GM19035 (cell line): ENCODE measurements at regions not wholly inside any gene's neighbourhood (a gene's known extent, or its start where the extent isn't known, plus 50 kb on each side); places are given as distances from the start of the nearest gene placed in this dataset.
"Not testable (repeated sequence)": the region's sequence is repeated elsewhere in the genome, so short reads cannot be mapped to it uniquely, and the experiment has no call there.

Experiments used
- ATAC-seq: cut with Tn5 transposase; IDR thresholded peaks from one replicate; pipeline ENCODE4 v1.9.1; 2021; ENCODE audit not compliant: unreplicated experiment

DNA sequence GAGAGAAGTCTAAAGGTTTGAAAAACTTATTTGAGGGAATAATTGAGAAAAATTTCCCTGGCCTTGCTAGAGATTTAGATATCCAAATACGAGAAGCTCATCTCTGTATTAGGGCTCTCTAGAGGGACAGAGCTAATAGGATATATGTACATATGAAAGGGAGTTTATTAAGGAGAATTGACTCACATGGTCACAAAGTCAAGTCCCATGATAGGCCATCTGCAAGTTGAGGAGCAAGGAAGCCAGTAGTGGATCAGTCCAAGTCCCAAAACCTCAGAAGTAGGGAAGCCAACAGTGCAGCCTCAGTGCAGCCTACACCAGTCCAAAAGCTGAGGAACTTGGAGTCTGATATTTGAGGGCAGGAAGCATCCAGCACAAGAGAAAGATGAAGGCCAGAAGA, 126.7 kb downstream of the PJA2 start:
- ATAC-seq, result not testable (repeated sequence)

DNA sequence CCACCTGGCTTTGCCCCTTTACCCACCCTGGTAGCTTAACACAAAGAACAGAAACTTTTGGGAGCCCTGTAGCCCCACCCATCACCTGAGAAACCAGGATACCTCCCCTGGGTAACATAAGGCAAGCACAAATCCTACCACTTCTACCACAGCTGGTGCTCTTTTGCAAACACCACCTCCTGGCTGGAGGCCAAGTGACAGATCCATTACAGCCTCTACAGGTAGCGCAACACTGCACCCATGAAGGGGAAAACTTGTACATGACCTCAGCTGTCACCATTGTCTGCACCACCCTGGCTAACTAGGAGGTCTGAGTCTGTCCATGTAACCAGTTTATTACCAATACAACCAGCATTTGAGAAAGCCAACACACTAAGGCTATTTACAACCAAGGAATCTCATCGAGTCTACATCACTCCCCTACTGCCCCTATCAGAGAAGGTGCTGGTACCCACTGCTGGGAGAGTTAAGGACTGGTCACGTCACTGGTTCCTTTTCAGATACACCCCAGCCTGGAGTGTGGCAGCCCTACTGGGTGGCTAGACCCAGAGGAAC, 128.6 kb downstream of the PJA2 start:
- ATAC-seq, result no peak

DNA sequence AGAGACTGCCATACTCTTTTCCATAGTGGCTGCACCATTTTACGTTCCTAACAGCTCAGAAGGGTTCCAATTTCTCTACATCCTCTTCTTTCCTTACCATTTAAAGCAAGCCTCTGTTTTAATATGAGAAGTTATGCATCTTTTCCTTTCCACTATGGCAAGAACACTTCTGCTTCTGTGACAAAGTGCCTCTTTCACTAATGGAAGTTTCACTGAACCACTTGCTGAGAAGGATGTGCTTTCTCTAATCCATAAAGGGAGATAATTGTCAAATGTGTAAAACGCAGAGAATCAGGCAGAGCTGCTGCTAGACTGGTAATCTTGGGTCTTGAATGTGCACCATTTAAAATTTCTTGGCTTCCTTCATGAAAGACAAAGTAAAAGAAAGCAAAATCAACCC, 131.6 kb downstream of the PJA2 start:
- no peak for ATAC-seq

DNA sequence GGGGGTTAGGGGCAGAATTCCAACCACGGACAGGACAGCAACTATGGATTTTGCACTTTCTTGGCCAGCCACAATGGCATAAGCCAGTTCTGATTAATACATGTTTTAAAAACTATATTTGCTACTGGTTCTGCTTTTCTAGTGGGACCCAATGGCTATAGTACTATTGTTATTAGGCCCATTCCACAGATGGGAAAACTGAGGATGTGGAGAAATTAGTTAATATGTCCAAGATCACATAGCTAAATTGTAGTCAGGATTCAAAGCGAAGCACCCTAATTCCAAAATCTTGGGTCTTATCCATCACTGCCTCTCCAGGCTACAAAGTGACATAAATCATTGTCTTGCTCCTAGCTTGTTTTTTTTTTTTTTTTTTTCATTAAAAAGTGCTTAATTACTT, 133.9 kb downstream of the PJA2 start:
- no peak for ATAC-seq

DNA sequence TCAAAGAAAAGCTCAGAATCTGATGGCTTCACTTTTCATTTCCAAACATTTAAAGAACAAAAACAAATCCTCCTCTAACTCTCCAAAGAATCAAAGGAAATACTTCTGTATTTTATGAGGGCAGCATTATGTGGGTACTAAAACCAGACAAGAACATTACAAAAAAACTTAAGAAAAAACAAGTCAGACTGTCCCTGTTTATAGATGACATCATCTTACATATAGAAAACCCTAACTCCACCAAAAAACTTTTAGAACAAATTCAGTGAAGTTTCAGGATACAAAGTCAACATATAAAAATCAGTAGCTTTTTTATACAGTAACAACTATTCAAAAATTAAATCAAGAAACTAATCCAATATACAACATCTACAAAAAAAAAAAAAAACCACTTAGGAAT, 136.2 kb downstream of the PJA2 start:
- no peak for ATAC-seq

DNA sequence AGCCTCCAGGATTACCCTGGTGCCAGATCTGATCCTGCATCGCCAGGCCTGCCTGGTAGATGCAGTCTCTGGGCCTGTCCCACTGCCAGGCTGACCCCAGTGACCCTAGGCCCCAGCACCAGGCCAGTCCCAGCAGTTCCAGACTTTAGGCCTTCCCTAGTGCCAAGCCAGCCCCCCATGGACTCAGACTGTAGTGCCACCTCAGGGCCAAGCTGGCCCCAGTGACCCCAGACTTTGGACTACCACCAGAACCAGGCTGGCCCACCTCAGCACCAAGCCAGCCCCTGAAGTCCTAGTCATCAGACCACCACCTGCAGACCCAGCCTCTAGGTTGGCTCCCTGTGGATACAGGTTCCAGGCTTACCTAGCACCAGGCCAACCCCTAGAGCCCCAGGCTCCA, 142.5 kb downstream of the PJA2 start:
- ATAC-seq, result no peak

DNA sequence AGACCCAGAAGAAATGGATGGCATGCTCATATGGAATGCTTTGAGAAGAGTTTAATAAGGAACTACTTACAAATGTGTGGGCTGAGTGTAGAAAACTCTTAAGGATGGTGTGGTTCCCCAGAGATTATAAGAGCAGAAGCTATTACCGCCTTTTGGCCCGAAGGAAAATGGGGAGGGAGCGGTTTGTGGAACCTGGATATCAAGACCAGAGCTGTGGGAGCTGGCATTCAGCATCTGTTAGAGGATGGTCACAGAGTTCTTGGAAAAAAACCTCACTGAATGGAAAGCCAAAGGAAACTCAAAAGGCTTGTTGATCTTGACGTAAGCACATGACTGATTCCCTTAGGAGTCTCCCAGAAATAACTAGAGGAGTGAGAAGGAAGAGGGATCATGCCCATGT, 151.0 kb downstream of the PJA2 start:
- ATAC-seq, result no peak

DNA sequence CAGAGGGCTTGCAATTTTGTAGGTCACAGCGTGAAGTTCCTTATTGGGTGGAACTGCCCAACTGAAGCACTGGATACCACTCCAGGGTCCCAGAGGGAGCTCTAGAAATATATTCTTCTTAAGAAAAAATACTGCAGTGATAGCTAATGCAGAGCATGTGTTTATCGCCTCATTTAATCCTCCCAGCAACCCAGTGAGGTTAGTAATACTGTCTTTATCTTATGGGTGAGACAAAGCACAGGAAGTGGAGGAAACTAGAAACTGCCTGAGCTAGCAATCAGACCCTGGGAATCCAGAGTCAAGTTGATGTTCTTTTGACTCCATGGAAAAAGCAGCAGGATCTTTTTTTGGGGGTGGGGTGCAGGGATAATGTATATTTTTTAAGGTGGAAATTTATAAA, 153.3 kb downstream of the PJA2 start:
- no peak for ATAC-seq

DNA sequence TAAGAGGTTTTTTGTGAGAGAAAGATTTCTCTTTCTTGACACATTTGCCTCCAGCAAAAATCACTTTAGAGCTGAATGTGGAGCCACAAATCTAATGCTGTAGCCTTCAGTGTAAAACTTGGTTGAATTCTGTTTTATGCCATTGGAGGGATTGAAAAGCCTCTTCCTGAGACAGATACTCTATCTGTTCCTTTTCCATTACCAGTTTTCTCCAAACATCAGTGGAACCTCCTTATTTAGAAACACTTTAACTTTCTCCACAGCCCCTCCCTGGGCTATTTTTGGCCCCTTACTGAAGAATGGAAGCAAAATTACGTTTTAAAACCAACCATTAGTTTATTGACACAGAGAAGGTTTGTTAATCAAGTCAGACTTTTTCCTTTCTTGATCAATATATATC, 155.3 kb downstream of the PJA2 start:
- ATAC-seq, result no peak

DNA sequence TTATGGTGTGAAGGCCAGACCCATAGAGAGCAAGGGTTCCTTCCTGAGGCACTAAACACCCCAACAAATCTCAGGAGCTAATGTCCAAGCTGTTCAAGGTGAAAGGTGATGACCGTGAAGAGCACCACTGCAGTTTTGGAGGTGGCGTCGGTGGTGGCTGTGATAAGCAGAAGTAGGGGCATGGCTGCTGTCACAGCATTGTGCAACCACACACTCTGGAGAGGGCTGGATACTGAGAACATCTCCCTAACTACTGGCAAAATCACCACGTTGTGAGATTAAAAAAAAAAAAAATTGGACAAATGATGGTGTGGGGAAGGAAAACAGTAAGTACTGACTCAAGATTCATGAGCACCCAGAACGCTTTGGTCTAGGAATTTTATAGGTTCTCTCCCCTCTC, 156.5 kb downstream of the PJA2 start:
- no peak for ATAC-seq

DNA sequence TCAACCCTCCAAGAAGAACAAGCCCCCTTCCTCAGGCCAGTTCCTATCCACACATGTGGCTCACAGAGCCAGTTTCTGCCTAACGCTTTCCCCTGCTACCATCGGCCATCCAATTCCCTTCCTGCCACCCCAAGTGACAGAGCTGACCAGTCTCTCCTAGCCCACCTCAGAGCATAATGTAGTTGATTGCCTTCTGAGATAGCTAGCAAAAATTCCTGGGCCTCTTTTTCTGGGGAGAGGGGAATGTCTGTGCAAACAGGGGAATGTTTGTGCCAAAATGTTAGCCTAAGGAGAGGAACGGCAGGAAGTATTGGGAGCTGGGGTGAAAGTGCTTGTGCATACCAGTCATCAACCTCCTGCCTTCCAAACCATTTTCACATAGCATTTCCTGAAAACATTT, 157.0 kb downstream of the PJA2 start:
- no peak for ATAC-seq

DNA sequence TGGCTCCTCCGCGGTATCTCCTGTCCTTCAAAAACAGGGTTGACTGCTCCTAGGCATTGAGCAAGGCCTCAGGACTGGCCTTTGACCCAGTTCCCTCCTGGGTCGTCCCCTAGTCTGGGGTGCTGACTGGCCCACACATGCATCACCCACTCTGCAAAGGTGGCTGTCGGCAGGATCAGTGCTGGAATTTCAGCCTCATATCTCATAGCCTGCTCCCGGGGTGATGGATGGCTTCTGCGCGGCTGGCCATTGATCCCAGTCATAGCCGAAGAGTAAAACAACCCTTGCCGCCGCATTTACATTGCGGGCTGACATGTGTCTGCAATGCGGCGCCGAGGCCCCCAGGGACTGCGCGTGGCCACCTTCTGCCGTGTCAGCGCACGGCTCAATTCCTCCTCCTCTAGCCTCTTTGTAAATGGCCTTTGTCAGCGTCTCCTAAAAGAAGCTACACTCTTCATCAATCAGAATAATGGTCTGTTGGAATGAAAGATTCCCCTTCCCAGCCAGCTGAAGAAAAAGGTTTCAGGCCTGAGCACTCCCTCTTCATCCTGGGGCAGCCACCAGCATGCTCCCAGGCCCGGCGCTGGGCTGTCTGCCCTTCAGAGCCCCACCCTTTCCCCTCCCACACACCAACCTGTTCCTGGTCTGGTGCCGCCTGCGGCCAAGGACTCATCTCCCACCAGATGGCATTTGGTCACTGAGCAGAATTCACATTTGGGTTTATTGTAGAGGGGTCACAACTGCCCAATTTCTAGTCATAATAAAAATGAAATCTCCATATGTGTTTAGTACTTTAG, 159.0 kb downstream of the PJA2 start:
- ATAC-seq, result no peak

DNA sequence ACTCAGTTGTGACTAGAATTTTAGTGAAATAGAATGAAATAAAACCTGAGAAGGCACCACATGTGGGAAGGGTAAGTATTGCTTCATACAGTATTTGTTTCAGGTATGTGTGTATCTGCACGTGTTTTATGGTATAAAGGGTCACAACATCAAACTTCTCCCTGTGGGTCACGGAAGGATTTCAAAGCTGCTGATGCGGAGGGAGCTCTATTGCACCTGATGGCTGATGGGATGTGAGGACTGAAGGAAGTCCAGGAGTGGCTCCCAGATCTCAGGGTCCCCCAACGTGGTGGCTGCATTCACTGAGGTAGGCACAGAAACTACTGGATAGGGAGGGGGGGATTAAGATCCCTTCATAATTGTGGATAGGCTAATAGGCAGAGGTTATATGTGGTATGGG, 159.7 kb downstream of the PJA2 start:
- no peak for ATAC-seq

DNA sequence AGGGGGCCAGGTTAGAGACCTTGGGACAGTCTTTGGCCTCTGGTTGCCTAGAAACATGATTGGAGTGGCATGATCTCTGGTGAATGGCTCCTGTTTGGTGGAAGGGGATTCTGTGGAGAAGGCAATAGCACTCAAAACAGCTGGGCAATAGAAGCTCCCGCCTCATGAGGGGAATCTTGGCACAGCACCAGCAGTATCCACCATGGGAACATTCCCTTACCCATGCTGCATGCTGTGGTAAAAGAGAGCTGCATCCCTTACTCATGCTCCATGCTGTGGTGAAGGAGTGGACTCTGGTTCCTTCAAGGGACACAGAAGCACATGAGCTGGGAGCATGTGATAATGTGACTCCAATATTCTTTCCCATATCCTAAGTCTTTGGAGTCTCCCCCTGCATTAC, 160.6 kb downstream of the PJA2 start:
- no peak for ATAC-seq

DNA sequence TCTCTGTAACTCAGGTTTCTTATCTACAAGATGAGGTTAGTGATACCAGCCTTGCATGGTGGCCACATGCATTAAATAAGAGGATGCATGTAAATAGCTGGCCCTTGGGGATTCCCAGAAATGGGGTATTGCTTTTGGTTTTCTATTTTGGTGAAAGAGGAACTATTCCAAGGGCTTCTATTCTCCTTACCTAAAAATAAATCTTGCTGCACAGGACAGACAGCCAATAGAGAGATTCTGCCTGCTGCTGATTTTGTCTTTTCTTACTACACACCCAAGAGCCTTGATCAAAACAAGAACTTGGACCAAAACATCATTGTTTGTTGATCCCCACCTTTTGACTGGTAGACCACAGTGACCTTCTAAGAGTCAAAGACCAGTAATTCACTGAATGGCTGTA, 161.8 kb downstream of the PJA2 start:
- ATAC-seq, result peak; percentile 45

DNA sequence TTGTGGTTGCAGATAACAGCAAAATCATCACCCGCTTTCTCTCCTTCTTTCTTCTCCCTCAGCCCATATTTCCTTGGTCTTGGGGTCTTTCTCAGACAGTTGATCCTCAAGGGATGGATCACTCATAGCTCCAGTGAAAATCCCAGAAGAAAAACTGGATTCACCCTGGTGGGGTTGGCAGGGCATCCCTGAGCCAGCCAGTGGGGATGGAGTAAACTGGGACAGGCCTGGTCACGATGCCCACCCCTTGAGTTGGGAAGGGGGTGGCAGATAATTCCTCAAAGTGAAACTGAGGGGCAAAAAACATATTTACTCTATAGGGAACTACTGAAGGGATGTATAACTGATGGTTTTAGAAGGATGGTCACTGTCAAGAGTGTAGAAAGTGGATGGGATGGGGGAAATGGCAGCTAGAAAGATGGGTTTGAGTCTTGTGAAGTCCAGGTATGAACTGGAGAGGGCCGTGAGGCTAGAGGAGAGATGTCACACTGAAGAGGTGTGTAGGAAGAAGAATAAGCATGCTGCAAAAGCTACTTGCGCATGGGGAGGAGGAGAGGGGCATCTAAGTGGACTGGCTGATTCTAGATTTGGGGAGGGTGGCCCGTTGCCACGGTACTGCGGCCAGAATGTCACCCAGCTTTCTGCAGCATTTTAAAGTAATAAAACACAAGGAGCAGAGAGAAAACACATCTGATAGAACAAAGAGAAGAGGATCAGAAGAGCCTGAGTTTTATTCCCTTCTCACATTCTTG, 162.8 kb downstream of the PJA2 start:
- no peak for ATAC-seq
